GM12878 (cell line): ENCODE measurements at regions not wholly inside any gene's neighbourhood (a gene's known extent, or its start where the extent isn't known, plus 50 kb on each side); places are given as distances from the start of the nearest gene placed in this dataset.

Experiments used
- ATAC-seq: fragments of 200-7000 bp; cut with Tn5 transposase; 3 replicates; pipeline ENCODE4 v1.9.1; 2020; ENCODE audit warnings: mild to moderate bottlenecking, moderate library complexity
- BruUV-seq: library from RNA; stranded (reverse); fragments of 400-500 nt; replicated peaks from 2 replicates; lab custom pipeline; 2021; lab: Mats Ljungman, UMichigan
- CTCF ChIA-PET: fragments of 300-600 bp; sonication (Branson Sonifier 250); formaldehyde crosslinking; extraction: SDS; loops from one replicate; lab custom pipeline; 2021; ENCODE audit warnings: inconsistent platforms; lab: Yijun Ruan, JAX
- POLR2A ChIA-PET: fragments of 350-600 bp; formaldehyde crosslinking; extraction: SDS; loops from one replicate; lab custom pipeline; 2021; ENCODE audit warnings: inconsistent platforms; lab: Charles Lee
- RAD21 ChIA-PET: fragments of 300-600 bp; sonication (Branson Sonifier 250); formaldehyde crosslinking; loops from one replicate; lab custom pipeline; 2023; ENCODE audit warnings: antibody characterized with exemption; ENCODE audit not compliant: unreplicated experiment; lab: Charles Lee
- SMC1A ChIA-PET: fragments of 300-600 bp; sonication (Branson Sonifier 250); formaldehyde crosslinking; loops from one replicate; lab custom pipeline; 2023; ENCODE audit not compliant: unreplicated experiment, uncharacterized antibody; lab: Charles Lee
- DNase-seq: peaks from one replicate; pipeline ENCODE4 v3.0.0-alpha.2; 2011; ENCODE audit warnings: low read depth, low spot score
- FAIRE-seq: peaks from 3 replicates; lab custom pipeline; 2011; peaks lifted over from hg19 to GRCh38; lab: Jason Lieb, UNC
- H2AFZ ChIP-seq: 2 replicates; pipeline ENCODE4 v1.6.0; 2011; ENCODE audit warnings: low read depth, low read length, control low read depth; ENCODE audit not compliant: control insufficient read depth
- H3K27ac ChIP-seq: 2 replicates; pipeline ENCODE4 v1.5.1; 2011; ENCODE audit warnings: control low read depth; ENCODE audit not compliant: control insufficient read depth, insufficient read depth
- H3K27me3 ChIP-seq, 2 experiments: replicated peaks in 1 of 2; 2 replicates each; pipeline versions ENCODE4 v1.6.0 to v1.6.1; 2011; ENCODE audit warnings: low read length in 1 of 2; ENCODE audit not compliant: control insufficient read depth in 2 of 2, insufficient read depth in 2 of 2
- H3K36me3 ChIP-seq, 2 experiments: 2 replicates each; pipeline ENCODE4 v1.5.1; 2011; ENCODE audit warnings: low read length in 1 of 2; ENCODE audit not compliant: control insufficient read depth in 2 of 2, insufficient read depth in 2 of 2
- H3K4me1 ChIP-seq: 2 replicates; pipeline ENCODE4 v1.6.1; 2011; ENCODE audit warnings: mild to moderate bottlenecking, low read length, moderate library complexity, mixed read lengths; ENCODE audit not compliant: control insufficient read depth, insufficient read depth
- H3K4me2 ChIP-seq: 2 replicates; pipeline ENCODE4 v1.6.0; 2011; ENCODE audit warnings: control low read depth; ENCODE audit not compliant: control insufficient read depth, insufficient read depth
- H3K4me3 ChIP-seq: fragments of 200-600 bp; sonication (generic); 2 replicates; pipeline ENCODE4 v1.5.1; 2016
- H3K79me2 ChIP-seq: 2 replicates; pipeline ENCODE4 v1.6.0; 2011; ENCODE audit warnings: low read length; ENCODE audit not compliant: control insufficient read depth, insufficient read depth
- H3K9ac ChIP-seq: 2 replicates; pipeline ENCODE4 v1.8.0; 2011; ENCODE audit warnings: low read length, control low read depth, mixed read lengths; ENCODE audit not compliant: control insufficient read depth, insufficient read depth
- H3K9me3 ChIP-seq: replicated peaks from 3 replicates; pipeline ENCODE4 v1.5.1; 2011; ENCODE audit warnings: mild to moderate bottlenecking, low read length; ENCODE audit not compliant: control insufficient read depth, insufficient read depth
- H4K20me1 ChIP-seq: 2 replicates; pipeline ENCODE4 v1.6.0; 2011; ENCODE audit not compliant: control insufficient read depth, insufficient read depth
- ASH2L ChIP-seq: fragments of 300-600, 200-600 bp; sonication (generic); IDR thresholded peaks from 2 replicates; pipeline ENCODE4 v1.6.1; 2017; ENCODE audit warnings: low read depth, mild to moderate bottlenecking, borderline replicate concordance
- GATAD2B ChIP-seq: fragments of 450-650 bp; conservative IDR thresholded peaks from 2 replicates; pipeline ENCODE4 v1.6.1; 2017; ENCODE audit warnings: low read depth, mild to moderate bottlenecking, moderate library complexity
- KAT2A ChIP-seq: conservative IDR thresholded peaks from 2 replicates; pipeline ENCODE4 v1.6.1; 2011; ENCODE audit warnings: low read depth, low read length; ENCODE audit not compliant: control insufficient read depth
- MEF2A ChIP-seq: IDR thresholded peaks from 2 replicates; pipeline ENCODE4 v1.6.1; 2011; ENCODE audit warnings: low read depth, mild to moderate bottlenecking, low read length, moderate library complexity; ENCODE audit not compliant: insufficient read depth
- SMC3 ChIP-seq: IDR thresholded peaks from 2 replicates; pipeline ENCODE4 v1.6.1; 2011; ENCODE audit warnings: low read length, improper control_type of control experiment, borderline replicate concordance
- SUPT20H ChIP-seq: IDR thresholded peaks from 2 replicates; pipeline ENCODE4 v1.6.1; 2011; ENCODE audit warnings: low read depth, mild to moderate bottlenecking, low read length, moderate library complexity, borderline replicate concordance; ENCODE audit not compliant: control insufficient read depth
- WGBS: methylation state at CpG from one replicate; pipeline ENCODE4 v1.1.6; 2016; ENCODE audit warnings: low lambda C conversion rate; ENCODE audit not compliant: insufficient replicate concordance, insufficient coverage; ENCODE audit errors: missing lambda C conversion rate; 5-methylcytosine and 5-hydroxymethylcytosine counted together
- in situ Hi-C: fragments of 300-500 bp; cut with MboI; formaldehyde crosslinking; loops from 9 replicates; pipeline ENCODE4 v1.14.3; 2018; ENCODE audit warnings: mixed read lengths
- intact Hi-C: fragments of 100-400 bp; cut with micrococcal nuclease; formaldehyde crosslinking; loops from one replicate; pipeline ENCODE4 v1.14.2; 2022; ENCODE audit not compliant: unreplicated experiment
- TF ChIP-seq, protein P1 (sequence below): fragments of 450-650 bp; IDR thresholded peaks from 2 replicates; pipeline ENCODE4 v1.6.1; 2016; ENCODE audit warnings: mild to moderate bottlenecking
- TF ChIP-seq, protein P2 (sequence below): fragments of 150-350 bp; IDR thresholded peaks from 2 replicates; pipeline ENCODE4 v1.6.1; 2014; ENCODE audit warnings: mild to moderate bottlenecking, low read depth, low read length
- TF ChIP-seq, protein P3 (sequence below): IDR thresholded peaks from 2 replicates; pipeline ENCODE4 v1.6.1; 2011; ENCODE audit warnings: mild to moderate bottlenecking, low read depth, low read length, moderate library complexity; ENCODE audit not compliant: insufficient replicate concordance
- TF ChIP-seq, protein P4 (sequence below): fragments of 450-650 bp; IDR thresholded peaks from 2 replicates; pipeline ENCODE4 v1.6.1; 2018; ENCODE audit warnings: mild to moderate bottlenecking, low read depth, moderate library complexity; ENCODE audit not compliant: partially characterized antibody

DNA sequence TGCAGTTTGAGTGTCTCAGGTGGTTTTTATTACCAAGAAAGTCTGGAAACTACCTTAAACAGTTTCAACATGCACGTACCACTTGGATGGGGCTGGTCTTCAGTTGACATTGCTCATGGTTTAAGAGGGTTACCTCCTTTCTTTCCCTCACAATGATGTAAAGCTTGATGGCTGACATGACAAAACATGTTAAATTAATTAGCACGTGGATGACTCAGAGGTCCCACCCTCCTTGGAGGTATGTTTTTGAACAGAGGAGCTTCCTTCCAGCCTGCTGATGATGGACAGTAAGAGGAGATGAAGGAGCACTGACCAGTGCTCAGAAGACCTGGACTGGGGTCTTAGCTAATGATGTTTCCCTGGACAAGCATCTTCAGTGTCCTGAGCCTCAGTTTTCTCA lies 322.3 kb upstream of the PODXL start (continued):
- TF ChIP-seq, protein P1, sequence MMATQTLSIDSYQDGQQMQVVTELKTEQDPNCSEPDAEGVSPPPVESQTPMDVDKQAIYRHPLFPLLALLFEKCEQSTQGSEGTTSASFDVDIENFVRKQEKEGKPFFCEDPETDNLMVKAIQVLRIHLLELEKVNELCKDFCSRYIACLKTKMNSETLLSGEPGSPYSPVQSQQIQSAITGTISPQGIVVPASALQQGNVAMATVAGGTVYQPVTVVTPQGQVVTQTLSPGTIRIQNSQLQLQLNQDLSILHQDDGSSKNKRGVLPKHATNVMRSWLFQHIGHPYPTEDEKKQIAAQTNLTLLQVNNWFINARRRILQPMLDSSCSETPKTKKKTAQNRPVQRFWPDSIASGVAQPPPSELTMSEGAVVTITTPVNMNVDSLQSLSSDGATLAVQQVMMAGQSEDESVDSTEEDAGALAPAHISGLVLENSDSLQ: no peak
- no peak for TF ChIP-seq SUPT20H

DNA sequence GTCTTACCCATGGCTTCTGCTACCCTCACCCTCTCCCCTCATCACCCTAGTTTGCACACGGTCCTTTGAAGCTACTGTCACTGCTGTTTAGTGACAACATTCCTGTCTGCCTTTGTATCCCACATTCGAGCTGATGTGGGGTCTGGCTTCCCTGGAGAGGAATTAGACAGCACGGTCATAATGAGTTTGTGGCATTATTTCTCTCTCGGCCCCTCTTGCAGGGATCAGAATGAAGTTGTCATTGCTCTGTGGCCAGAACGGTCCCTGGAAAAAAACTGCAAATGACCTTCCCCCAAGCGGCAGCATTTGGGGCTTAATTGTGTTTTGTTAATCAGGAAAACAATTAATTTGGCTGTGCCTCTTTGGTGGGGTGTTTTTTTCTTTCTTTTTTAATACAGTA lies 317.2 kb upstream of the PODXL start:
- ATAC-seq (no peak), FAIRE-seq (no peak)
- no peaks in the 10 kb centered on the region for H3K27me3 ChIP-seq
- POLR2A ChIA-PET: no interaction called here
- TF ChIP-seq SMC3 (no peak), KAT2A (no peak), MEF2A (no peak), SUPT20H (no peak), ASH2L (no peak), GATAD2B (no peak)
- TF ChIP-seq, protein P2, sequence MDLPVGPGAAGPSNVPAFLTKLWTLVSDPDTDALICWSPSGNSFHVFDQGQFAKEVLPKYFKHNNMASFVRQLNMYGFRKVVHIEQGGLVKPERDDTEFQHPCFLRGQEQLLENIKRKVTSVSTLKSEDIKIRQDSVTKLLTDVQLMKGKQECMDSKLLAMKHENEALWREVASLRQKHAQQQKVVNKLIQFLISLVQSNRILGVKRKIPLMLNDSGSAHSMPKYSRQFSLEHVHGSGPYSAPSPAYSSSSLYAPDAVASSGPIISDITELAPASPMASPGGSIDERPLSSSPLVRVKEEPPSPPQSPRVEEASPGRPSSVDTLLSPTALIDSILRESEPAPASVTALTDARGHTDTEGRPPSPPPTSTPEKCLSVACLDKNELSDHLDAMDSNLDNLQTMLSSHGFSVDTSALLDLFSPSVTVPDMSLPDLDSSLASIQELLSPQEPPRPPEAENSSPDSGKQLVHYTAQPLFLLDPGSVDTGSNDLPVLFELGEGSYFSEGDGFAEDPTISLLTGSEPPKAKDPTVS: no peak
- TF ChIP-seq, protein P3, sequence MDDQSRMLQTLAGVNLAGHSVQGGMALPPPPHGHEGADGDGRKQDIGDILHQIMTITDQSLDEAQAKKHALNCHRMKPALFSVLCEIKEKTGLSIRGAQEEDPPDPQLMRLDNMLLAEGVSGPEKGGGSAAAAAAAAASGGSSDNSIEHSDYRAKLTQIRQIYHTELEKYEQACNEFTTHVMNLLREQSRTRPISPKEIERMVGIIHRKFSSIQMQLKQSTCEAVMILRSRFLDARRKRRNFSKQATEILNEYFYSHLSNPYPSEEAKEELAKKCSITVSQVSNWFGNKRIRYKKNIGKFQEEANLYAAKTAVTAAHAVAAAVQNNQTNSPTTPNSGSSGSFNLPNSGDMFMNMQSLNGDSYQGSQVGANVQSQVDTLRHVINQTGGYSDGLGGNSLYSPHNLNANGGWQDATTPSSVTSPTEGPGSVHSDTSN: no peak
- TF ChIP-seq, protein P4, sequence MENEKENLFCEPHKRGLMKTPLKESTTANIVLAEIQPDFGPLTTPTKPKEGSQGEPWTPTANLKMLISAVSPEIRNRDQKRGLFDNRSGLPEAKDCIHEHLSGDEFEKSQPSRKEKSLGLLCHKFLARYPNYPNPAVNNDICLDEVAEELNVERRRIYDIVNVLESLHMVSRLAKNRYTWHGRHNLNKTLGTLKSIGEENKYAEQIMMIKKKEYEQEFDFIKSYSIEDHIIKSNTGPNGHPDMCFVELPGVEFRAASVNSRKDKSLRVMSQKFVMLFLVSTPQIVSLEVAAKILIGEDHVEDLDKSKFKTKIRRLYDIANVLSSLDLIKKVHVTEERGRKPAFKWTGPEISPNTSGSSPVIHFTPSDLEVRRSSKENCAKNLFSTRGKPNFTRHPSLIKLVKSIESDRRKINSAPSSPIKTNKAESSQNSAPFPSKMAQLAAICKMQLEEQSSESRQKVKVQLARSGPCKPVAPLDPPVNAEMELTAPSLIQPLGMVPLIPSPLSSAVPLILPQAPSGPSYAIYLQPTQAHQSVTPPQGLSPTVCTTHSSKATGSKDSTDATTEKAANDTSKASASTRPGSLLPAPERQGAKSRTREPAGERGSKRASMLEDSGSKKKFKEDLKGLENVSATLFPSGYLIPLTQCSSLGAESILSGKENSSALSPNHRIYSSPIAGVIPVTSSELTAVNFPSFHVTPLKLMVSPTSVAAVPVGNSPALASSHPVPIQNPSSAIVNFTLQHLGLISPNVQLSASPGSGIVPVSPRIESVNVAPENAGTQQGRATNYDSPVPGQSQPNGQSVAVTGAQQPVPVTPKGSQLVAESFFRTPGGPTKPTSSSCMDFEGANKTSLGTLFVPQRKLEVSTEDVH: no peak
- TF ChIP-seq, all 136 proteins: peak for 0
- intact Hi-C loops (no loop called here), in situ Hi-C loops (no loop called here)
- ChIA-PET CTCF (no interaction called here), RAD21 (no interaction called here), SMC1A (no interaction called here)
- Histone ChIP-seq H3K9ac (no peak overlapping the region), H4K20me1 (no peaks in the 10 kb centered on the region), H3K27ac (no peak overlapping the region), H3K4me2 (no peak overlapping the region), H3K36me3 (no peaks in the 10 kb centered on the region), H3K79me2 (no peaks in the 10 kb centered on the region), H3K9me3 (no peaks in the 10 kb centered on the region), H2AFZ (no peak overlapping the region), H3K4me3 (no peak overlapping the region), H3K4me1 (no peaks in the 10 kb centered on the region)
- 14% methylated on average over 6 of the region's 6 CpGs for WGBS
- BruUV-seq: no TSS peak
- no peak for DNase-seq
